Activated CD4-positive, alpha-beta T cell treated with anti-CD3 and anti-CD28 coated beads, Interleukin-2, amount 10 ng/mL, durations not matched to agents 24 days and 14 days (primary cell): ENCODE measurements at regions not wholly inside any gene's neighbourhood (a gene's known extent, or its start where the extent isn't known, plus 50 kb on each side); places are given as distances from the start of the nearest gene placed in this dataset.

Experiments used
- DNase-seq: peaks from one replicate; pipeline ENCODE4 v3.0.0; 2022
- H3K27ac Mint-ChIP-seq: one replicate; pipeline ENCODE4 v1.8.0; 2022; ENCODE audit warnings: mild to moderate bottlenecking, mixed read lengths
- H3K27me3 Mint-ChIP-seq: one replicate; pipeline ENCODE4 v1.8.0; 2022; ENCODE audit warnings: mixed read lengths
- H3K36me3 Mint-ChIP-seq: one replicate; pipeline ENCODE4 v1.8.0; 2022; ENCODE audit warnings: low read depth, mild to moderate bottlenecking, mixed read lengths
- H3K4me1 Mint-ChIP-seq: one replicate; pipeline ENCODE4 v1.8.0; 2021; ENCODE audit warnings: mixed read lengths
- H3K4me3 Mint-ChIP-seq: one replicate; pipeline ENCODE4 v1.8.0; 2022; ENCODE audit warnings: mild to moderate bottlenecking, moderate library complexity, mixed read lengths
- H3K9me3 Mint-ChIP-seq: one replicate; pipeline ENCODE4 v1.8.0; 2021; ENCODE audit warnings: mixed read lengths
- intact Hi-C: fragments of 100-400 bp; cut with micrococcal nuclease; formaldehyde crosslinking; loops from one replicate; pipeline ENCODE4 v1.15.1; 2023

DNA sequence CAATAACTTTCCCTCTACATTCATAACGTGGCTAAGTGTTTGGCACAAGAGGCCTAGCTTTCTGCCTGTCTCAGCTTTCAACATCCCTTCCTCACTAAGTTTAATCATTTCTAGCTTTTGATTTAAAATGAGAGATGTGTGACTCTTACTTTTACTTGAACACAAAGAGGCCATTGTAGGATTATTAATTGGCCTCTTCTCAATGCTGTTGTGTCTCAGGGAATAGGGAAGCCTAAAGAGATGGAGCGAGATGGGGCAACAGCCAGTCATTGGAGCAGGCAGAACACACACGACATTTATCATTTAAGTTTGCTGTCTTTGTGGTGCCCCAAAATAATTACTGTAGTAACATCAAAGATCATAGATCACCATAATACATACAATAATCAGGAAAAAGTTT lies 167.1 kb upstream of the TRIM24 start:
- no peaks in the 10 kb centered on the region for H3K36me3 Mint-ChIP-seq
- H3K27me3 Mint-ChIP-seq, result no peaks in the 10 kb centered on the region
- H3K9me3 Mint-ChIP-seq, result no peaks in the 10 kb centered on the region
- intact Hi-C loops, result no loop called here
- DNase-seq, result no peak
- no peak overlapping the region for H3K4me3 Mint-ChIP-seq
- no peak overlapping the region for H3K27ac Mint-ChIP-seq
- H3K4me1 Mint-ChIP-seq, result no peaks in the 10 kb centered on the region

GRCh38 chr7:138295049-138295637 lies 164.9 kb upstream of the TRIM24 start:
- H3K4me3 Mint-ChIP-seq, result no peak overlapping the region

GRCh38 chr7:138297526-138297925 lies 162.5 kb upstream of the TRIM24 start:
- H3K9me3 Mint-ChIP-seq, result no peaks in the 10 kb centered on the region
- H3K27ac Mint-ChIP-seq, result no peak overlapping the region
- no peaks in the 10 kb centered on the region for H3K27me3 Mint-ChIP-seq
- H3K4me1 Mint-ChIP-seq, result no peaks in the 10 kb centered on the region
- no peak for DNase-seq
- no peaks in the 10 kb centered on the region for H3K36me3 Mint-ChIP-seq
- H3K4me3 Mint-ChIP-seq, result no peak overlapping the region
- intact Hi-C loops, result no loop called here

More at GRCh38 chr7:138295049-138295637, 164.9 kb upstream of the TRIM24 start:
- H3K27me3 Mint-ChIP-seq, result no peaks in the 10 kb centered on the region
- no peaks in the 10 kb centered on the region for H3K36me3 Mint-ChIP-seq
- no peaks in the 10 kb centered on the region for H3K9me3 Mint-ChIP-seq
- no peaks in the 10 kb centered on the region for H3K4me1 Mint-ChIP-seq
- DNase-seq, result no peak
- no peak overlapping the region for H3K27ac Mint-ChIP-seq
- intact Hi-C loops, result no loop called here

DNA sequence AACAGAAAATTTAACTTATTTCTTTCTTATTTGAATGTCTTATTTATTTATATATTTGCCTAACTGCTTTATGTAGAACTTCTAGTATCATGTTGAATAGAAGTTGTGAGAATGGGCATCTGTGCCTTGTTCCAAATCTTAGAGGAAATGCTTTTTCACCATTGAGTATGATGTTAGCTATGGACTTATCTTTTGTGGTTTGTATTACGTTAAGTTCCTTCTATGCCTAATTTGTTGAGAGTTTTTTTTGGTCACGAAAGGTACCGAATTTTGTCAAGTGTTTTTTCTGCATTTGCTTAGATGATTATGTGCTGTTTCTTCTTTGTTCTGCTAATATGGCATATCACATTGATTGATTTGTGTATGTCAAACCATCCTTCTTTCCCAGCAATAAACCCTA lies 161.0 kb upstream of the TRIM24 start:
- no peaks in the 10 kb centered on the region for H3K9me3 Mint-ChIP-seq
- H3K4me3 Mint-ChIP-seq, result no peak overlapping the region
- no peak for DNase-seq
- no peaks in the 10 kb centered on the region for H3K36me3 Mint-ChIP-seq
- no peaks in the 10 kb centered on the region for H3K4me1 Mint-ChIP-seq
- intact Hi-C loops, result no loop called here
- H3K27me3 Mint-ChIP-seq, result no peaks in the 10 kb centered on the region
- no peak overlapping the region for H3K27ac Mint-ChIP-seq

GRCh38 chr7:138303230-138304070 lies 156.6 kb upstream of the TRIM24 start:
- DNase-seq, result no peak
- no peaks in the 10 kb centered on the region for H3K36me3 Mint-ChIP-seq
- no peaks in the 10 kb centered on the region for H3K4me1 Mint-ChIP-seq
- intact Hi-C loops, result no loop called here
- H3K27ac Mint-ChIP-seq, result no peak overlapping the region
- H3K27me3 Mint-ChIP-seq, result no peaks in the 10 kb centered on the region
- H3K9me3 Mint-ChIP-seq, result no peaks in the 10 kb centered on the region
- H3K4me3 Mint-ChIP-seq, result no peak overlapping the region

DNA sequence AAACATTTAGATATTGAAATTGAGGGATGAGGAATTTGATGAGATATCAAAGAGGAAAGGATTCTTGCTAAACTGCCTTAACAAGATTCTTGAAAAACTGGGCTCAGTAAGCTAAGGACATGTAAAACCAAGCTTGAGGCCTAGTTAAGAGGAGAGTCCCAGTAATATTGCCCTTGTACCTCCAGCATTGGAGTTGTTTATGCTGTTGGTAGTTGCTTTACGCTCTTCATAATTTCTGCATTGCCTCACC lies 156.1 kb upstream of the TRIM24 start:
- intact Hi-C loops, result no loop called here
- Mint-ChIP-seq H3K27me3 (no peaks in the 10 kb centered on the region), H3K36me3 (no peaks in the 10 kb centered on the region), H3K9me3 (no peaks in the 10 kb centered on the region), H3K27ac (no peak overlapping the region), H3K4me3 (no peak overlapping the region), H3K4me1 (no peaks in the 10 kb centered on the region)
- DNase-seq, result no peak

- Mint-ChIP-seq H3K4me3 (no peak overlapping the region), H3K27ac (no peak overlapping the region), H3K36me3 (no peaks in the 10 kb centered on the region), H3K27me3 (no peaks in the 10 kb centered on the region), H3K9me3 (no peaks in the 10 kb centered on the region), H3K4me1 (no peaks in the 10 kb centered on the region)
- intact Hi-C loops, result no loop called here
- no peak for DNase-seq
Observed at GRCh38 chr7:138307633-138308032, 152.4 kb upstream of the TRIM24 start.

- Mint-ChIP-seq H3K4me3 (no peak overlapping the region), H3K4me1 (no peaks in the 10 kb centered on the region), H3K27me3 (no peaks in the 10 kb centered on the region), H3K27ac (no peak overlapping the region), H3K36me3 (no peaks in the 10 kb centered on the region), H3K9me3 (no peaks in the 10 kb centered on the region)
- DNase-seq, result no peak
- intact Hi-C loops, result no loop called here
Observed at GRCh38 chr7:138308136-138308535, 151.9 kb upstream of the TRIM24 start.

DNA sequence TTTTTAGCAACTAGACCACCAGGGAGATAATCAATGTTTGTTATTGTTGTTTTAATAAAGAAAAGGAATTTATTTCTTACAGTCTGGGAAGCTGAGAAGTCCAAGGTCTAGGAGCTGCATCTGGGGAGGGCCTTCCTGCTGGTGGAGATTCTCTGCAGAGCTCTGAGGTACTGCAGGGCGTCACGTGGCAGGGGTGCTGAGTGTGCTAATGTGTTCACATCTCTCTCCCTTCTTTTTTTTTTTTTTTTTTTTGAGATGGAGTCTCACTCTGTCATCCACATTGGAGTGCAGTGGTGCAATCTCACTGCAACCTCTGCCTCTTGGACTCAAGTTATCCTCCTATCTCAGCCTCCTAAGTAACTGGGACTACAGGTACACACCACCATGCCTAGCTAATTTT lies 150.9 kb upstream of the TRIM24 start:
- Mint-ChIP-seq H3K4me1 (no peaks in the 10 kb centered on the region), H3K9me3 (no peaks in the 10 kb centered on the region)

GRCh38 chr7:138313829-138314178 lies 146.3 kb upstream of the TRIM24 start:
- H3K9me3 Mint-ChIP-seq, result no peaks in the 10 kb centered on the region
- H3K4me3 Mint-ChIP-seq, result no peak overlapping the region
- no peak overlapping the region for H3K27ac Mint-ChIP-seq
- DNase-seq, result no peak
- no peaks in the 10 kb centered on the region for H3K36me3 Mint-ChIP-seq
- no peaks in the 10 kb centered on the region for H3K27me3 Mint-ChIP-seq
- no peaks in the 10 kb centered on the region for H3K4me1 Mint-ChIP-seq
- intact Hi-C loops, result no loop called here

More for the DNA sequence above, 150.9 kb upstream of the TRIM24 start:
- no peak overlapping the region for H3K4me3 Mint-ChIP-seq
- no peak for DNase-seq
- no peaks in the 10 kb centered on the region for H3K27me3 Mint-ChIP-seq
- no peak overlapping the region for H3K27ac Mint-ChIP-seq
- intact Hi-C loops, result no loop called here
- no peaks in the 10 kb centered on the region for H3K36me3 Mint-ChIP-seq

GRCh38 chr7:138316421-138317043 lies 143.5 kb upstream of the TRIM24 start:
- Mint-ChIP-seq H3K4me3 (no peak overlapping the region), H3K27me3 (no peaks in the 10 kb centered on the region), H3K36me3 (no peaks in the 10 kb centered on the region), H3K4me1 (no peaks in the 10 kb centered on the region), H3K9me3 (no peaks in the 10 kb centered on the region), H3K27ac (no peak overlapping the region)
- intact Hi-C loops, result no loop called here
- DNase-seq, result no peak

GRCh38 chr7:138317044-138317596 lies 142.9 kb upstream of the TRIM24 start:
- H3K9me3 Mint-ChIP-seq, result no peaks in the 10 kb centered on the region
- no peak overlapping the region for H3K27ac Mint-ChIP-seq
- H3K4me1 Mint-ChIP-seq, result no peaks in the 10 kb centered on the region
- H3K27me3 Mint-ChIP-seq, result no peaks in the 10 kb centered on the region
- H3K36me3 Mint-ChIP-seq, result no peaks in the 10 kb centered on the region
- no peak overlapping the region for H3K4me3 Mint-ChIP-seq
- no peak for DNase-seq
- intact Hi-C loops, result no loop called here

DNA sequence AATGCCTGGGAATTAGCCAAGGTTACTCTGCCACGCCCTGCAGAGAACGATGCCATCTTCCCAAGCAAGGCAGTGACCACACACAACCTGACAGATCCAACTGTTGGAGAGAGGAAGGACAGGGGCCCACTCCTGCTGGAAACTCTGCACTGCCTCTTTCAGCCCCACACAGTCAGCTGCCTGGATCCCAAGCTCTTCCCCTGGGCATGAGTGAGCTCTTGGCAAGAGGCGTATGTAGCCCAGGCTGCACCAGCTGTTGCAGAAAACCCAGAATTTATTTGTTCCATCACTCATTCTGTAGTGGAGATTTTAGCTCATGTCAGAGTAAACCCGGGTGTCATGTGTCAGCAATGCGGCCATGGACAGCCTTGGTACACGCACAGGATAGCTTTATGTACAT lies 135.1 kb upstream of the TRIM24 start:
- intact Hi-C loops, result no loop called here
- H3K27me3 Mint-ChIP-seq, result no peaks in the 10 kb centered on the region
- H3K4me3 Mint-ChIP-seq, result no peak overlapping the region

DNA sequence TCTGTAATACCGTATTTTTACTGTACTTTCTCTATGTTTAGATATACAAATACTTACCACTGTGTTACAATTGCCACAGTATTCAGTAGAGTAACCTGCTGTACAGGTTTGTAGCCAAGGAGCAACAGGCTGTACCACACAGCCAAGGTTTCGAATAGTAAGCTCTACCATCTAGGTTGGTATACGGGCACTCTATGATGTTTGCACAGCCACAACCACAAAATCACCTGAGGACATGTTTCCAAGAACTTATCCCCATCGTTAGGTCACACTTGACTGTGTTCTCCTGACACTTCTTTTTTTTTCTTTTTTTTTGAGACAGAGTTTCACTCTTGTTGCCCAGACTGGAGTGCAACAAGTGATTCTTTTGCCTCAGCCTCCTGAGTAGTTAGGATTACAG lies 134.6 kb upstream of the TRIM24 start:
- intact Hi-C loops, result no loop called here
- Mint-ChIP-seq H3K4me3 (no peak overlapping the region), H3K4me1 (no peaks in the 10 kb centered on the region), H3K36me3 (no peaks in the 10 kb centered on the region), H3K27me3 (no peaks in the 10 kb centered on the region), H3K9me3 (peaks cover 20% of the 10 kb centered on the region), H3K27ac (no peak overlapping the region)
- DNase-seq, result no peak

More for the DNA sequence above, 135.1 kb upstream of the TRIM24 start:
- no peak for DNase-seq
- H3K4me1 Mint-ChIP-seq, result no peaks in the 10 kb centered on the region
- H3K9me3 Mint-ChIP-seq, result peaks cover 17% of the 10 kb centered on the region
- no peaks in the 10 kb centered on the region for H3K36me3 Mint-ChIP-seq
- no peak overlapping the region for H3K27ac Mint-ChIP-seq
